C4-2B (cell line): ENCODE measurements at regions not wholly inside any gene's neighbourhood (a gene's known extent, or its start where the extent isn't known, plus 50 kb on each side); places are given as distances from the start of the nearest gene placed in this dataset.

ENCODE experiments used
- CTCF ChIP-seq: fragments of 450-650 bp; conservative IDR thresholded peaks from 2 replicates; pipeline ENCODE4 v1.5.1; 2017; ENCODE audit warnings: mild to moderate bottlenecking
- ZFX ChIP-seq: fragments of 450-650 bp; IDR thresholded peaks from 2 replicates; pipeline ENCODE4 v1.6.1; 2017

GRCh38 chr3:191003742-191004141, 141.2 kb upstream of the GMNC start:
- no peak for TF ChIP-seq CTCF
- TF ChIP-seq ZFX = no peak
